HepG2 (cell line): ENCODE measurements at regions not wholly inside any gene's neighbourhood (a gene's known extent, or its start where the extent isn't known, plus 50 kb on each side); places are given as distances from the start of the nearest gene placed in this dataset.

Source experiments
- ATAC-seq: fragments of 200-7000 bp; cut with Tn5 transposase; 3 replicates; pipeline ENCODE4 v1.9.1; 2020; ENCODE audit warnings: mild to moderate bottlenecking, moderate library complexity
- BruUV-seq: library from RNA; stranded (reverse); fragments of 400-500 nt; replicated peaks from 2 replicates; lab custom pipeline; 2021; lab: Mats Ljungman, UMichigan
- CTCF ChIA-PET: fragments of 300-600 bp; formaldehyde crosslinking; extraction: SDS; loops from one replicate; lab custom pipeline; 2021; ENCODE audit warnings: low total read pairs, inconsistent platforms, low intra/inter-chr PET ratio; lab: Yijun Ruan, JAX
- POLR2A ChIA-PET: fragments of 350-600 bp; sonication (Branson Sonifier 250); formaldehyde crosslinking; loops from one replicate; lab custom pipeline; 2020; ENCODE audit warnings: antibody characterized with exemption, inconsistent platforms; lab: Yijun Ruan, JAX
- DNase-seq: peaks from one replicate; pipeline ENCODE4 v3.0.0-alpha.2; 2015; ENCODE audit warnings: low spot score
- FAIRE-seq: peaks from 3 replicates; lab custom pipeline; 2011; peaks lifted over from hg19 to GRCh38; lab: Jason Lieb, UNC
- H2AFZ ChIP-seq: one replicate; pipeline ENCODE4 v1.6.1; 2011; ENCODE audit warnings: low read length, inconsistent platforms
- H3K27ac ChIP-seq: fragments of 300-600 bp; 3 replicates; pipeline ENCODE4 v1.8.0; 2011; ENCODE audit warnings: mixed run types, mild to moderate bottlenecking, mixed read lengths, low read length, inconsistent platforms; ENCODE audit not compliant: insufficient read depth; ENCODE audit errors: extremely low read length
- H3K27me3 ChIP-seq, 2 experiments: fragments of 200-600 bp in 1 of 2; 2 replicates in 1 of 2; 3 replicates in 1 of 2; pipeline versions ENCODE4 v1.6.0 to v1.8.0; 2011; ENCODE audit warnings: low read length in 2 of 2, mild to moderate bottlenecking in 2 of 2, moderate library complexity in 2 of 2, inconsistent platforms in 1 of 2; ENCODE audit not compliant: insufficient read depth in 2 of 2, control insufficient read depth in 1 of 2
- H3K36me3 ChIP-seq, 2 experiments: fragments of 200-600 bp in 1 of 2; replicated peaks in 1 of 2; 2 replicates in 1 of 2; 3 replicates in 1 of 2; pipeline versions ENCODE4 v1.5.1 to v1.8.0; 2011; ENCODE audit warnings: low read length in 2 of 2, inconsistent platforms in 1 of 2; ENCODE audit not compliant: insufficient read depth in 2 of 2, control insufficient read depth in 1 of 2
- H3K4me1 ChIP-seq: 2 replicates; pipeline ENCODE4 v1.5.1; 2012; ENCODE audit warnings: low read length, inconsistent platforms; ENCODE audit not compliant: insufficient read depth
- H3K4me2 ChIP-seq: 2 replicates; pipeline ENCODE4 v1.6.0; 2011; ENCODE audit warnings: low read depth, low read length, inconsistent platforms
- H3K4me3 ChIP-seq, 3 experiments: fragments of 200-600 bp in 1 of 3; sonication (generic), shearing (Covaris generic) in 1 of 3; replicated peaks in 1 of 3; 2 replicates each; pipeline ENCODE4 v1.5.1; 2011 to 2016; ENCODE audit warnings: low read length in 3 of 3, inconsistent platforms in 2 of 3, low read depth in 2 of 3, mild to moderate bottlenecking in 2 of 3, control low read depth in 1 of 3, mixed read lengths in 1 of 3; ENCODE audit not compliant: insufficient read depth in 1 of 3
- H3K79me2 ChIP-seq: one replicate; pipeline ENCODE4 v1.6.1; 2011; ENCODE audit warnings: low read length, inconsistent platforms; ENCODE audit not compliant: insufficient read depth
- H3K9ac ChIP-seq: 2 replicates; pipeline ENCODE4 v1.6.0; 2011; ENCODE audit warnings: mild to moderate bottlenecking, low read depth, low read length, inconsistent platforms; ENCODE audit not compliant: insufficient read depth
- H3K9me3 ChIP-seq: 2 replicates; pipeline ENCODE4 v1.5.1; 2012; ENCODE audit warnings: mild to moderate bottlenecking, low read length
- H4K20me1 ChIP-seq: 2 replicates; pipeline ENCODE4 v1.6.0; 2011; ENCODE audit warnings: inconsistent platforms, mild to moderate bottlenecking, low read length, moderate library complexity; ENCODE audit not compliant: insufficient read depth
- ATF7 ChIP-seq, 2 experiments: fragments of 450-650 bp in 1 of 2; sonication (generic) in 1 of 2; formaldehyde crosslinking in 1 of 2; IDR thresholded peaks; 2 replicates each; pipeline versions ENCODE4 v1.4.0 to v1.6.1; 2016 to 2020; ENCODE audit warnings: antibody characterized with exemption in 1 of 2, mild to moderate bottlenecking in 1 of 2, missing genetic modification reagents in 1 of 2
- CREB1 ChIP-seq, 2 experiments: fragments of 450-650 bp in 1 of 2; IDR thresholded peaks; 2 replicates each; pipeline ENCODE4 v1.6.1; 2016 to 2017; ENCODE audit warnings: control low read depth in 1 of 2, mild to moderate bottlenecking in 1 of 2, missing compliant biosample characterization in 1 of 2, missing genetic modification characterization in 1 of 2
- STAG1 ChIP-seq: sonication (generic); formaldehyde crosslinking; IDR thresholded peaks from 2 replicates; pipeline ENCODE4 v1.4.0; 2020; ENCODE audit warnings: missing genetic modification reagents
- ZNF598 ChIP-seq: sonication (generic); formaldehyde crosslinking; IDR thresholded peaks from 2 replicates; pipeline ENCODE4 v1.5.1; 2020; ENCODE audit warnings: mild to moderate bottlenecking, missing genetic modification reagents, borderline replicate concordance
- ZSCAN30 ChIP-seq: sonication (generic); formaldehyde crosslinking; IDR thresholded peaks from 2 replicates; pipeline ENCODE4 v1.5.0; 2020; ENCODE audit warnings: mild to moderate bottlenecking, missing genetic modification reagents
- WGBS: methylation state at CpG from one replicate; pipeline ENCODE4 v1.1.6; 2017; ENCODE audit warnings: low lambda C conversion rate; 5-methylcytosine and 5-hydroxymethylcytosine counted together
- in situ Hi-C: cut with HindIII; loops from 2 replicates; pipeline ENCODE4 v1.10.0; 2017; ENCODE audit warnings: low pct_unique_long_range_greater_than_20kb; ENCODE audit not compliant: extremely low pct_ligation_motif_present
- intact Hi-C: fragments of 100-400 bp; cut with micrococcal nuclease; formaldehyde crosslinking; loops from one replicate; pipeline ENCODE4 v1.10.0; 2022; ENCODE audit not compliant: unreplicated experiment
- TF ChIP-seq, protein P1 (sequence below): sonication (generic); formaldehyde crosslinking; IDR thresholded peaks from 2 replicates; pipeline ENCODE4 v1.8.1; 2023; ENCODE audit warnings: mild to moderate bottlenecking, missing genetic modification reagents, borderline replicate concordance
- TF ChIP-seq, protein P2 (sequence below): IDR thresholded peaks from 2 replicates; pipeline ENCODE4 v1.6.1; 2016; ENCODE audit warnings: mild to moderate bottlenecking, missing biosample characterization, missing genetic modification reagents
- TF ChIP-seq, protein P3 (sequence below): sonication (generic); formaldehyde crosslinking; conservative IDR thresholded peaks from 2 replicates; pipeline ENCODE4 v1.5.0; 2020; ENCODE audit warnings: missing genetic modification reagents

DNA sequence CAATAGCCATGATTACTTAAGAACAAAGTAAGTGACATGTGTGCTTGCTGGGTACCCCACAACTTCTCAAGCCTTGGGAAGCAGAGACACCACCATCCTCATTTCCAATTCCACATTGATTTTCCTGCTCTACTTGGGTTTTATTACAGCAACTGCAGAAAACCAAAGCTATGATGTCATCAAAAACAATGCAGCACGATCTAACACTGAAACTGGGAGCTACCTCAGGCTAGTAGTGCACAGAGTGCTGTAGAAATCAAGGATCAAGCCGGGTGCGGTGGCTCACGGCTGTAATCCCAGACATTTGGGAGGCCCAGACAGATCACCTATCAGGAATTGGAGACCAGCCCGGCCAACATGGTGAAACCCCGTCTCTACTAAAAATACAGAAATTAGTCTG lies 174.4 kb upstream of the MSX2 start:
- DNase-seq (no peak), FAIRE-seq (no peak), ATAC-seq (no peak)
- intact Hi-C loops (no loop called here), in situ Hi-C loops (no loop called here)
- Histone ChIP-seq H3K27ac (no peak overlapping the region), H4K20me1 (no peaks in the 10 kb centered on the region), H3K27me3 (no peaks in the 10 kb centered on the region), H3K9ac (no peak overlapping the region), H3K4me1 (no peaks in the 10 kb centered on the region), H2AFZ (no peak overlapping the region), H3K4me2 (no peak overlapping the region), H3K9me3 (no peaks in the 10 kb centered on the region), H3K36me3 (no peaks in the 10 kb centered on the region), H3K79me2 (no peaks in the 10 kb centered on the region), H3K4me3 (no peak overlapping the region)
- ChIA-PET CTCF (no interaction called here), POLR2A (no interaction called here)
- BruUV-seq: no TSS peak
- 20% methylated on average over 6 of the region's 6 CpGs for WGBS
- TF ChIP-seq, protein P1, sequence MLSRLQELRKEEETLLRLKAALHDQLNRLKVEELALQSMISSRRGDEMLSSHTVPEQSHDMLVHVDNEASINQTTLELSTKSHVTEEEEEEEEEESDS (CRISPR knock-in tag): no peak
- TF ChIP-seq, protein P2, sequence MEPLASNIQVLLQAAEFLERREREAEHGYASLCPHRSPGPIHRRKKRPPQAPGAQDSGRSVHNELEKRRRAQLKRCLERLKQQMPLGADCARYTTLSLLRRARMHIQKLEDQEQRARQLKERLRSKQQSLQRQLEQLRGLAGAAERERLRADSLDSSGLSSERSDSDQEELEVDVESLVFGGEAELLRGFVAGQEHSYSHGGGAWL (CRISPR knock-in tag): no peak
- peak; percentile 62 for TF ChIP-seq CREB1 (IDR thresholded peaks at IDR 0.05)
- no peak for TF ChIP-seq CREB1 (CRISPR knock-in tag; IDR thresholded peaks at IDR 0.05)
- no peak for TF ChIP-seq STAG1
- TF ChIP-seq ATF7 (IDR thresholded peaks at IDR 0.05): peak; percentile 90
- no peak for TF ChIP-seq ATF7 (CRISPR knock-in tag; IDR thresholded peaks at IDR 0.05)
- TF ChIP-seq, protein P3, sequence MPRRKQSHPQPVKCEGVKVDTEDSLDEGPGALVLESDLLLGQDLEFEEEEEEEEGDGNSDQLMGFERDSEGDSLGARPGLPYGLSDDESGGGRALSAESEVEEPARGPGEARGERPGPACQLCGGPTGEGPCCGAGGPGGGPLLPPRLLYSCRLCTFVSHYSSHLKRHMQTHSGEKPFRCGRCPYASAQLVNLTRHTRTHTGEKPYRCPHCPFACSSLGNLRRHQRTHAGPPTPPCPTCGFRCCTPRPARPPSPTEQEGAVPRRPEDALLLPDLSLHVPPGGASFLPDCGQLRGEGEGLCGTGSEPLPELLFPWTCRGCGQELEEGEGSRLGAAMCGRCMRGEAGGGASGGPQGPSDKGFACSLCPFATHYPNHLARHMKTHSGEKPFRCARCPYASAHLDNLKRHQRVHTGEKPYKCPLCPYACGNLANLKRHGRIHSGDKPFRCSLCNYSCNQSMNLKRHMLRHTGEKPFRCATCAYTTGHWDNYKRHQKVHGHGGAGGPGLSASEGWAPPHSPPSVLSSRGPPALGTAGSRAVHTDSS: no peak
- TF ChIP-seq ZSCAN30 (CRISPR knock-in tag): no peak
- TF ChIP-seq ZNF598: no peak
